ENCODE measurements at regions not wholly inside any gene's neighbourhood (a gene's known extent, or its start where the extent isn't known, plus 50 kb on each side); places are given as distances from the start of the nearest gene placed in this dataset.

GRCh38 chr2:103152556-103152955 is 390.7 kb downstream of the TMEM182 start:
- Histone ChIP-seq H3K27me3 (ENCODE audit: insufficient read depth, low read length, poor library complexity, severe bottlenecking) (no peaks in the 10 kb centered on the region), H3K4me3 (ENCODE audit: low read length, poor library complexity, severe bottlenecking) (no peak overlapping the region), H3K4me1 (ENCODE audit: insufficient read depth, low read length, poor library complexity, severe bottlenecking) (no peaks in the 10 kb centered on the region), H3F3A (ENCODE audit: low read depth) (no peaks in the 10 kb centered on the region), H3K4me2 (ENCODE audit: low read depth, low read length, poor library complexity, severe bottlenecking) (no peak overlapping the region), H3K79me2 (ENCODE audit: insufficient read depth, low read length) (no peaks in the 10 kb centered on the region), H3K9me2 (replicated peaks; ENCODE audit: low read depth, low read length) (no peaks in the 10 kb centered on the region), H4K20me1 (ENCODE audit: insufficient read depth, low read length, poor library complexity, severe bottlenecking) (no peaks in the 10 kb centered on the region), H3K9me3 (ENCODE audit: insufficient read depth, low read depth, low read length) (no peaks in the 10 kb centered on the region), H3K9ac (ENCODE audit: low read depth, low read length, poor library complexity, severe bottlenecking) (no peak overlapping the region), H3K36me3 (ENCODE audit: insufficient read depth, low read length) (no peaks in the 10 kb centered on the region), H2AFZ (ENCODE audit: low read length) (no peak overlapping the region)
- TF ChIP-seq EZH2phosphoT487 (IDR thresholded peaks at IDR 0.05; ENCODE audit: borderline replicate concordance) (no peak), CTCF (conservative IDR thresholded peaks at IDR 0.05; ENCODE audit: low read length) (no peak)

GRCh38 chr2:103153580-103154284 is 391.9 kb downstream of the TMEM182 start:
- Histone ChIP-seq H3K79me2 (ENCODE audit: insufficient read depth, low read length) (no peaks in the 10 kb centered on the region), H3K9ac (ENCODE audit: low read depth, low read length, poor library complexity, severe bottlenecking) (no peak overlapping the region), H3F3A (ENCODE audit: low read depth) (no peaks in the 10 kb centered on the region), H3K36me3 (ENCODE audit: insufficient read depth, low read length) (no peaks in the 10 kb centered on the region), H3K4me3 (ENCODE audit: low read length, poor library complexity, severe bottlenecking) (no peak overlapping the region), H2AFZ (ENCODE audit: low read length) (no peak overlapping the region), H4K20me1 (ENCODE audit: insufficient read depth, low read length, poor library complexity, severe bottlenecking) (no peaks in the 10 kb centered on the region), H3K27me3 (ENCODE audit: insufficient read depth, low read length, poor library complexity, severe bottlenecking) (no peaks in the 10 kb centered on the region), H3K9me2 (replicated peaks; ENCODE audit: low read depth, low read length) (no peaks in the 10 kb centered on the region), H3K4me1 (ENCODE audit: insufficient read depth, low read length, poor library complexity, severe bottlenecking) (no peaks in the 10 kb centered on the region), H3K9me3 (ENCODE audit: insufficient read depth, low read depth, low read length) (no peaks in the 10 kb centered on the region), H3K4me2 (ENCODE audit: low read depth, low read length, poor library complexity, severe bottlenecking) (no peak overlapping the region)
- TF ChIP-seq EZH2phosphoT487 (IDR thresholded peaks at IDR 0.05; ENCODE audit: borderline replicate concordance), result no peak
- TF ChIP-seq CTCF (conservative IDR thresholded peaks at IDR 0.05; ENCODE audit: low read length), result no peak

- Histone ChIP-seq H2AFZ (ENCODE audit: low read length) (no peak overlapping the region), H3K9me3 (ENCODE audit: insufficient read depth, low read depth, low read length) (no peaks in the 10 kb centered on the region), H3K4me3 (ENCODE audit: low read length, poor library complexity, severe bottlenecking) (no peak overlapping the region), H4K20me1 (ENCODE audit: insufficient read depth, low read length, poor library complexity, severe bottlenecking) (no peaks in the 10 kb centered on the region), H3K4me2 (ENCODE audit: low read depth, low read length, poor library complexity, severe bottlenecking) (no peak overlapping the region), H3K79me2 (ENCODE audit: insufficient read depth, low read length) (no peaks in the 10 kb centered on the region), H3K36me3 (ENCODE audit: insufficient read depth, low read length) (no peaks in the 10 kb centered on the region), H3K9me2 (replicated peaks; ENCODE audit: low read depth, low read length) (no peaks in the 10 kb centered on the region), H3K27me3 (ENCODE audit: insufficient read depth, low read length, poor library complexity, severe bottlenecking) (no peaks in the 10 kb centered on the region), H3K4me1 (ENCODE audit: insufficient read depth, low read length, poor library complexity, severe bottlenecking) (no peaks in the 10 kb centered on the region), H3K9ac (ENCODE audit: low read depth, low read length, poor library complexity, severe bottlenecking) (no peak overlapping the region), H3F3A (ENCODE audit: low read depth) (no peaks in the 10 kb centered on the region)
- TF ChIP-seq CTCF (conservative IDR thresholded peaks at IDR 0.05; ENCODE audit: low read length) (no peak), EZH2phosphoT487 (IDR thresholded peaks at IDR 0.05; ENCODE audit: borderline replicate concordance) (no peak)
These were observed 393.5 kb downstream of the TMEM182 start for GRCh38 chr2:103155308-103155707.
